K562 (cell line): ENCODE measurements at regions not wholly inside any gene's neighbourhood (a gene's known extent, or its start where the extent isn't known, plus 50 kb on each side); places are given as distances from the start of the nearest gene placed in this dataset.

Source experiments
- ATAC-seq: fragments of 200-7000 bp; cut with Tn5 transposase; 3 replicates; pipeline ENCODE4 v1.9.1; 2020; ENCODE audit warnings: moderate library complexity
- BruUV-seq: library from RNA; stranded (reverse); fragments of 400-500 nt; replicated peaks from 2 replicates; lab custom pipeline; 2021; lab: Mats Ljungman, UMichigan
- CTCF ChIA-PET: fragments of 300-600 bp; formaldehyde crosslinking; extraction: SDS; loops from one replicate; lab custom pipeline; 2021; ENCODE audit warnings: low intra/inter-chr PET ratio; lab: Yijun Ruan, JAX
- POLR2A ChIA-PET: fragments of 300-600, 350-650 bp; sonication (Branson Sonifier 250); formaldehyde crosslinking; extraction: SDS; loops from one replicate; lab custom pipeline; 2021; ENCODE audit warnings: antibody characterized with exemption, inconsistent platforms; lab: Yijun Ruan, JAX
- DNase-seq, 4 experiments: peaks; one replicate each; pipeline versions ENCODE4 v3.0.0 to v3.0.0-alpha.2; 2011 to 2018; ENCODE audit warnings: low spot score in 3 of 4, mixed read lengths in 3 of 4; ENCODE audit errors: extremely low read depth in 1 of 4
- FAIRE-seq: peaks from 2 replicates; lab custom pipeline; 2011; peaks lifted over from hg19 to GRCh38; lab: Jason Lieb, UNC
- H2AFZ ChIP-seq: 2 replicates; pipeline ENCODE4 v1.6.0; 2011; ENCODE audit warnings: low read depth, low read length, control low read depth, inconsistent platforms
- H3K27ac ChIP-seq: fragments of 200-600 bp; 3 replicates; pipeline ENCODE4 v1.8.0; 2011; ENCODE audit warnings: low read depth, mild to moderate bottlenecking, control low read depth, inconsistent platforms, low read length, moderate library complexity, mixed read lengths; ENCODE audit errors: extremely low read depth
- H3K27me3 ChIP-seq, 2 experiments: fragments of 300-600 bp in 1 of 2; 2 replicates in 1 of 2; 3 replicates in 1 of 2; pipeline versions ENCODE4 v1.6.0 to v1.8.0; 2011; ENCODE audit warnings: inconsistent platforms in 2 of 2, low read length in 2 of 2, mild to moderate bottlenecking in 1 of 2, mixed read lengths in 1 of 2, moderate library complexity in 1 of 2; ENCODE audit not compliant: control insufficient read depth in 2 of 2, insufficient read depth in 2 of 2
- H3K36me3 ChIP-seq: fragments of 300-600 bp; 3 replicates; pipeline ENCODE4 v1.8.0; 2011; ENCODE audit warnings: mild to moderate bottlenecking, low read length, inconsistent platforms; ENCODE audit not compliant: control insufficient read depth, insufficient read depth
- H3K4me1 ChIP-seq, 2 experiments: fragments of 200-600 bp in 1 of 2; replicated peaks in 1 of 2; 2 replicates in 1 of 2; 3 replicates in 1 of 2; pipeline versions ENCODE4 v1.5.1 to v1.8.0; 2011; ENCODE audit warnings: inconsistent platforms in 2 of 2, low read length in 2 of 2, mild to moderate bottlenecking in 1 of 2, mixed read lengths in 1 of 2, moderate library complexity in 1 of 2; ENCODE audit not compliant: control insufficient read depth in 2 of 2, insufficient read depth in 2 of 2
- H3K4me2 ChIP-seq: 2 replicates; pipeline ENCODE4 v1.6.1; 2011; ENCODE audit warnings: low read length, control low read depth, inconsistent platforms, mixed read lengths; ENCODE audit not compliant: insufficient read depth
- H3K4me3 ChIP-seq: fragments of 200-600 bp; sonication (generic), shearing (Covaris generic); 2 replicates; pipeline ENCODE4 v1.5.1; 2016; ENCODE audit warnings: control low read depth, inconsistent platforms
- H3K79me2 ChIP-seq: fragments of 200-600 bp; 3 replicates; pipeline ENCODE4 v1.8.0; 2011; ENCODE audit warnings: low read length, inconsistent platforms; ENCODE audit not compliant: control insufficient read depth, insufficient read depth
- H3K9ac ChIP-seq, 2 experiments: 2 replicates each; pipeline versions ENCODE4 v1.6.0 to v1.6.1; 2011; ENCODE audit warnings: low read depth in 2 of 2, low read length in 2 of 2, control low read depth in 1 of 2, inconsistent platforms in 1 of 2, mild to moderate bottlenecking in 1 of 2, mixed read lengths in 1 of 2; ENCODE audit not compliant: insufficient read depth in 1 of 2
- H3K9me1 ChIP-seq: one replicate; pipeline ENCODE4 v1.6.0; 2011; ENCODE audit warnings: inconsistent platforms, mild to moderate bottlenecking, low read length, moderate library complexity; ENCODE audit not compliant: control insufficient read depth, insufficient read depth
- H3K9me3 ChIP-seq: replicated peaks from 2 replicates; pipeline ENCODE4 v1.5.1; 2011; ENCODE audit warnings: low read depth, low read length, inconsistent platforms; ENCODE audit not compliant: control insufficient read depth, insufficient read depth
- H4K20me1 ChIP-seq: replicated peaks from 2 replicates; pipeline ENCODE4 v1.6.1; 2011; ENCODE audit warnings: low read length, inconsistent platforms, mixed read lengths; ENCODE audit not compliant: control insufficient read depth, insufficient read depth
- ETV5 ChIP-seq: sonication (generic); formaldehyde crosslinking; IDR thresholded peaks from 2 replicates; pipeline ENCODE4 v1.4.0; 2020; ENCODE audit warnings: low read depth, mild to moderate bottlenecking, missing genetic modification reagents
- FOXA1 ChIP-seq: fragments of 450-650 bp; IDR thresholded peaks from 2 replicates; pipeline ENCODE4 v1.6.1; 2016; ENCODE audit warnings: mild to moderate bottlenecking, borderline replicate concordance
- IRF2 ChIP-seq: sonication (generic); formaldehyde crosslinking; IDR thresholded peaks from 2 replicates; pipeline ENCODE4 v1.8.1; 2022; ENCODE audit warnings: mild to moderate bottlenecking, missing genetic modification reagents
- MGA ChIP-seq: fragments of 450-650 bp; IDR thresholded peaks from 2 replicates; pipeline ENCODE4 v1.6.1; 2016; ENCODE audit warnings: mild to moderate bottlenecking, moderate library complexity
- MTA3 ChIP-seq: fragments of 450-650 bp; formaldehyde crosslinking; IDR thresholded peaks from 2 replicates; pipeline ENCODE4 v1.6.1; 2017; ENCODE audit warnings: mild to moderate bottlenecking, borderline replicate concordance
- SAFB ChIP-seq: fragments of 200-400 bp; formaldehyde crosslinking; IDR thresholded peaks from 2 replicates; pipeline ENCODE4 v1.6.1; 2017; ENCODE audit warnings: low read depth, low read length, borderline replicate concordance
- SMAD2 ChIP-seq: fragments of 150-350 bp; IDR thresholded peaks from 2 replicates; pipeline ENCODE4 v1.6.1; 2014; ENCODE audit warnings: low read depth, mild to moderate bottlenecking, low read length
- STAT5B ChIP-seq: fragments of 250-450 bp; sonication (Bioruptor Pico); IDR thresholded peaks from 2 replicates; pipeline ENCODE4 v1.8.0; 2021; ENCODE audit warnings: mild to moderate bottlenecking, inconsistent platforms
- XRCC4 ChIP-seq: IDR thresholded peaks from one replicate; pipeline ENCODE4 v1.6.1; 2011; ENCODE audit not compliant: insufficient read depth, insufficient read length; ENCODE audit errors: extremely low read depth
- ZKSCAN3 ChIP-seq: fragments of 250-450 bp; sonication (Bioruptor Pico); IDR thresholded peaks from 2 replicates; pipeline ENCODE4 v1.4.0; 2020
- ZNF324 ChIP-seq: fragments of 250-450 bp; sonication (Bioruptor Pico); IDR thresholded peaks from 2 replicates; pipeline ENCODE4 v1.4.0; 2020; ENCODE audit warnings: mild to moderate bottlenecking
- ZNF644 ChIP-seq: fragments of 200-800 bp; sonication (Bioruptor generic); IDR thresholded peaks from 2 replicates; pipeline ENCODE4 v1.6.1; 2016; ENCODE audit warnings: low read depth, missing genetic modification characterization, missing compliant biosample characterization
- whole genome bisulfite sequencing: fragments of 100-300 bp; shearing (Covaris generic); methylation state at CpG from one replicate; pipeline ENCODE4 v1.1.6; 2016; ENCODE audit warnings: low coverage, mixed read lengths; ENCODE audit not compliant: insufficient coverage; ENCODE audit errors: missing lambda C conversion rate; 5-methylcytosine and 5-hydroxymethylcytosine counted together
- in situ Hi-C: fragments of 300-500 bp; cut with MboI; formaldehyde crosslinking; loops from 4 replicates; pipeline ENCODE4 v1.15.0; 2018; ENCODE audit warnings: inconsistent platforms, mixed read lengths
- intact Hi-C: fragments of 100-400 bp; cut with micrococcal nuclease; formaldehyde crosslinking; loops from 2 replicates; pipeline ENCODE4 v1.14.2; 2022

GRCh38 chr14:101496776-101497683 lies 64.3 kb upstream of the DIO3 start:
- no peak overlapping the region for H3K4me2 ChIP-seq
- peaks cover 3 to 70% of the 10 kb centered on the region in 2 experiments; a peak in 4 of 5 replicates for H3K27me3 ChIP-seq
- no peaks in the 10 kb centered on the region for H3K9me3 ChIP-seq
- no peaks in the 10 kb centered on the region for H3K9me1 ChIP-seq
- H3K27ac ChIP-seq: no peak overlapping the region
- in situ Hi-C loops: no loop called here
- CTCF ChIA-PET: no interaction called here
- H3K9ac ChIP-seq: no peak overlapping the region
- H3K4me1 ChIP-seq: no peaks in the 10 kb centered on the region; a peak in 1 of 5 replicates
- FAIRE-seq (no peak), ATAC-seq (no peak), DNase-seq (no peak)
- BruUV-seq: no TSS peak
- intact Hi-C loops: no loop called here
- H3K4me3 ChIP-seq: no peak overlapping the region
- 2% methylated on average over 13 of the region's 16 CpGs for WGBS
- POLR2A ChIA-PET: no interaction called here
- no peaks in the 10 kb centered on the region for H3K36me3 ChIP-seq
- H4K20me1 ChIP-seq: no peaks in the 10 kb centered on the region
- no peak overlapping the region for H2AFZ ChIP-seq
- H3K79me2 ChIP-seq: no peaks in the 10 kb centered on the region
- no peak for TF ChIP-seq ZKSCAN3 (CRISPR knock-in tag)
- no peak for TF ChIP-seq FOXA1
- no peak for TF ChIP-seq ZNF324 (CRISPR knock-in tag)
- TF ChIP-seq ETV5 (CRISPR knock-in tag): no peak
- no peak for TF ChIP-seq STAT5B (CRISPR knock-in tag)
- TF ChIP-seq XRCC4: no peak
- TF ChIP-seq SAFB: no peak
- TF ChIP-seq SMAD2: no peak
- TF ChIP-seq MGA: no peak
- no peak for TF ChIP-seq MTA3
- no peak for TF ChIP-seq IRF2
- TF ChIP-seq ZNF644 (tag): no peak
